Fibroblast of gingiva (primary cell): ENCODE measurements at regions not wholly inside any gene's neighbourhood (a gene's known extent, or its start where the extent isn't known, plus 50 kb on each side); places are given as distances from the start of the nearest gene placed in this dataset.

ENCODE experiments used
- DNase-seq: peaks from one replicate; pipeline ENCODE4 v3.0.0-alpha.2; 2011; ENCODE audit warnings: low read depth

DNA sequence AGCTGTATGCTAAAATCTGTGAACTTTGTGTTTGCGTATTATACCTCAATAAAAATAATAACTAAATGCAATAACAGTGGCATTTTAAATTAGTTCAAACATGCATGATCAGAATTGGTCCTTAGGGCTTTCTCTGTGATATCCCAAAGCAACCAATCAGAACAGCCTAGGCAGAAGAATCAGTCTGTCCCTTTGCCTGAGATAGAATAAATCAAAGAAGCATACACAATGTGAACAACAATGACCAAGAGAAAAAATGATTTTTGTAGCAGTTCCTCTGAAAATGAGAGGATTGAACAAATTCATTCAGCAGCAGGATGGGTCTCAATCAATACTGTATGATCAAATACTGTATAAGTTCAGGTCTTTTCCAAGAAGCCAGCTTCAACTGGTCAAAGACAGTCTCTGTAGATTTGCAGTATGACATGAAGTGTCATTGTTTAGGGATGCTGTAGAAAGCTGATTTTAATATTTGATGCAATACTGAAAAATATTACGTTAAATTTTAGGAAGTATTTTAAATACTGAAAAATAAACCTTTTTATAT lies 1071.6 kb downstream of the AGBL1 start:
- DNase-seq, result no peak

DNA sequence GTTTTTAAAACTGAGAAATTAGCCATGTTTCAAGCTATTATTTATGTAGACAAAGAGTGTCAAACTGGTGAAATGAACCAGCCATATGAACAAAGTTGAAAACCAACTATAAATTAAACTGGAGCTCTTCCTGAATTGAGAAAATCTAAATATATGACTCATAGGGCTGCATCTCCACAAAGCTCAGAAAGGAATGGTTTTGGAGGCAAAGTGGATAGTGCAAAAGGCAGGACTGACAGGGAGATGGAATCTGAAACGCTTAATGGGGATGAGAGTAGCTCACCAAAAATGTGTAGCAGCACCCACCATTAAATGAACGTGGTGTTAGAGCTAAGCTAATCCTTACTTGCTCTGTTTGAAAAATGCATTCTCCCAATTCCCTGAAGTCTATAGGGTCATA lies 1066.0 kb downstream of the AGBL1 start:
- DNase-seq, result no peak

DNA sequence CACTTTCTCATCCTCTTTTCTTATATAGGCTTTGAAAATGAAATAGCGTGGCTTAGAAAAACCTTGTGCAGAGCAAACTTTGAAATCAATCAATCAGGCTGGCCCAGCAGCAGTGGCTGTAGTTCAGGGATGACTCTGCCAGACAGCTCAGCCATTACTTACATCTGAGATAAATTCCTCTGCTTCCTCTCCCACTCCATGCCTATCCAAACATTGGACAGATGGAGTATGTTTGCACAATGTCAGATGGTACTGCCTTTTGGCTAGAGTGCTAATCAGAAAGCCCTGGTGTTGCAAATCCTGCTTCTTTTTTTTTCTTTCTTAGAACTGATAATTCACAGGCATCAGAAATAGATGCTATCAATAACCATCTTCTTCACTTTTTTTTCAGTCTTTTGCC lies 1065.1 kb downstream of the AGBL1 start:
- no peak for DNase-seq

DNA sequence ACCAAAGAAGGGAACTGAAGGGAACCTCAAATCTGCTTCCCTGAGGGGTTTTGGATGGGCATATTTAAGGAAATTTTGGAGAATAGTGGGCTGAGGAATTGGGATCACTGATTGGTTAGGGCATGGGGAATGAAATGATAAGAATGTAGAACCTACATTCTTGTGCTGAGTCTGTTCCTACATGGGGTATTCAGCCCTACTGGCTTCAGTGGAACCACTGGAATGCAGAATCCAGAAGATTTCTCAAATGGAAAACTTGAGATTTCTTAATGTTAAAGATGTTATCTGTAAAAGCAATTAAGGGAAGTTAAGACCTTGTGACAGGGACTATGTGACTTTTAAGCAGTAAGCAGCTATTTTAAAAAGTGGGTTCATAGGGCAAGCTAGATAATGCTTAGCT lies 1062.4 kb downstream of the AGBL1 start:
- no peak for DNase-seq

DNA sequence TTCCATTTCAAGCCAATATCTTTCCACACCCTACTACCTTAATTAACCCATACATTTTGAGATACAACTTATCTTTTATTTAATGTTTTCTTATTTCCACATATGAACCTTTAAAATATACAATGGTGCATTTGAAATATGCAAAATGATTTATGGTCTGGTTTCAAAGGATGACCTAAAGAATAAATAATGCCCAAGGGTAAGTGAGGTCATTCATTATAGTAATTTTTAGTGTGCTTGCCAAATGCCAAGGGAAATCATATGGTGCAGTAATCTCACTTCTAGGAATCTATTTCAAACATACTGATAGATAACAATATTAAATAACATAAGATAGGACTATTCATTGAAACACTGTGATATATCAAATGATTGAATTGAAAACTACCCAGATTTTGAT lies 1055.4 kb downstream of the AGBL1 start:
- DNase-seq, result no peak

DNA sequence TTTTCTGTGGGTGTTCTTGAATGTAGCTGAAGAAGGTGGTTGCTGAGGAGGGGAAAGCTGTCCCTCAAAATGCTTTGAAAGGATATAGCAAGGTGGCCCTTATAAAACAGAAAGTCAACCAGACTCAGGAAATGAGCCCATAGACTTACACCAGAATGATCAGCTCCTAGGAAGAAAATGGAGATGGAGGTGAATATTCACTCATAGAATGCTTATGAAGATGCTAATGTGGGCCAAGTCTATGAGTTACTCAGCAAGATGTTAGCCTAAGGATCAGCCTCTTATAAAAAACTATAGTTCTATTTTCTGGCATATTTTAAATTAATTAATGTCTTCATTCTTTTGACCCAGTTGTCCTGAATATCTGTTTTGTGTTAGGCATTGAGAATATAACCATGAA lies 1054.0 kb downstream of the AGBL1 start:
- DNase-seq, result no peak

DNA sequence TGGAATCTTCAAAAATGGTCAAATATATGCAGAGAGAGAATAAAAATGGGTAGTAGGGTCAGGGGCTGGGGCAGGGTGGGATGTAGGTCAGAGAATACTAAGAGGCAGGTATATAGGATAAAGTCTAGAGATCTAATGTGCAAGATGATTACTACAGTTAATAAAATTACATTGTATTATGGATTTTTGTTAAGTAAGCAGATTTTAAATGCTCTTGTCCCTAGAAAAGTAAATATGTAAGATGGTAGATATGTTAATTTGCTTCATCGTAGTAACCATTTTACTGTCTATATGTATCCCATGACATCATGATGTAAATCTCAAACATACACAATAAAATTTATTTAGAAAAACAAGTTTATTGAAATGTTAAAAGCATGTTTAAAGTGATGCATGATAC lies 1051.4 kb downstream of the AGBL1 start:
- no peak for DNase-seq

DNA sequence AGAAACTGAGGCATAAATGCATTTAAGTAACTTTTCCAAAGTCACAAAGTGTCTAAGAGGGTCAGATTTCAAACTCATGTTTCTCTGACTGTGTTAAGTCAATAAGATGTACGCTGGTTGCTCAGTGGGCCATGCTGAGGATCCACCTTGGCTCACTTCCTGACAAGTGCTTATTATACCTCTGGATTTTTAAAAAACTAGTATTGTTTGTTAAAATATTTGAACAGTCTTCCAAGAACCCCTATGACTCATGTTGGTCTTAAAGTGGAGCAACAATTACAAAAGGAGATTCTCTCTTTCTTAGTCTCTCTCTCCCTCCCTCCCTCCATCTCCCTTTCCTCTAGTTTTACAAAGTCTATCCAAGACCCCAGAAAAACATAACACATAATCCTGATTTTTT lies 1050.2 kb downstream of the AGBL1 start:
- DNase-seq, result no peak

DNA sequence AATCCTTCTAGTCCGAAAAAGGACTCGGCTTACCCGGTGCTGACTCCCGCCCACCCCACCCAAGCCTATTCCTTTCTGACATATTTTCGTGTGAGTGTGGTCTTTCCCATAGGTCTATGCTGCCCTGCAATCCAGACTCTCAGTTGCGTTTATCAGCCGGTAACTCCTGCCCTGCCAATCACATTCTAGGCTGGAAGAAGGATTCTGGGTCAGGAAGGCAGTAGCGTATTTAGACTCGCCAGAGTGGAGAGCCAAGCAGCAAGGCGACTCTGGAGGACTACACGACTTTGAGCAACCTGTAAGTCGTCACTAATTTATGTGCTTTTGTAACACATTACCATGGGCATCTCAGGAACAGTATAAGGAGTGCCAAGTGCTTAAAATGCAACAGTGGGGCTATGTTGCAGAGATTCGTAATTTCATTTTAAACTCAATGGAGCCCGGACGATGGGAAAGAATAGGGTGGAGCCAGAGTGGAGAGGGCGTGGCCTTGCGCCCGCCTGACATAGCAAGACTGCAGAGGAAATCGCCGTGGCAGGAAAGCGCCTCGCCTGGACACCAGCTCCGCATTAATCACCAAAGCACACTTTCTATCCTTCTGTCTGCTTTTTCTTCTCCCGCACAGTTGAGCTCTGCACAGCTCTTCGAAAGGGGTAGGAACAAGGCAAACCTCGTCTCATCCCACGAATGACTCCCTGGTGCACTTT lies 1044.2 kb downstream of the AGBL1 start:
- no peak for DNase-seq

DNA sequence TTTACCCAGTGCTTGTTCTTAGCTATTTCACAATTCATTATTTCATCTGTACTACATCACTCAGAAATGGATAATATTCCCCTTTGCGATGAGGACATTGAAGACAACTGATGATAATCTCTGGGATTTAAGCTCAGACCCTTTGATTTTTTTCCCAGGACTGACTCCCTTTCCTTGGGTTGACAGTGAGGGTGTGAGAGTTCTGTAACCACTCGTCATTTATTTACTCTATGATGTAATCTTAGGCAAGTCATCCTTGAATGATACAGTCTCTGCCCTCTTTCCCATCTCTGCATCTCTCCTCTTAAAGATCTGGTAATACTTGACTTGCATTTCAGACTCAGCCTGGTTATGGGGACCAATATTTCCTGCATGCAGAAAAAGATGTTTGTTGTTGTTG lies 1041.7 kb downstream of the AGBL1 start:
- DNase-seq, result no peak

DNA sequence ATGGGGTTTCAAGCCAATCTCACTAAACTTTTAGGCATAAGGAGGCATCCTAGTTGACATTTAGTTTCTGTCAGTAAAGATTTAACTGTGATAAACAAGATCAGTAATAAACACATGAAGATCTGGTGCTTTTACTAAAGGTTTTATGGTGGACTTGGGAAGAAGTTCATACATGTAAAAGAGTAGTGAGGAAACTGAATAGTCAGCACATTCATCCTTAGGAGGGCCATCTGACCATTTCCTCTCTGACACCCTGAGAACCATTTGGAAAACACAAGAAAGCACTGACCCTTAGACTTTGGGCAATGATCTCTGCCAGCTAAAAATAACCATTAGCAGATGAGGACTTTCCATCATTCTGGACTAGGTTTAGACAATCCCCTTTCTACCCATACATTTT lies 1040.9 kb downstream of the AGBL1 start:
- no peak for DNase-seq

DNA sequence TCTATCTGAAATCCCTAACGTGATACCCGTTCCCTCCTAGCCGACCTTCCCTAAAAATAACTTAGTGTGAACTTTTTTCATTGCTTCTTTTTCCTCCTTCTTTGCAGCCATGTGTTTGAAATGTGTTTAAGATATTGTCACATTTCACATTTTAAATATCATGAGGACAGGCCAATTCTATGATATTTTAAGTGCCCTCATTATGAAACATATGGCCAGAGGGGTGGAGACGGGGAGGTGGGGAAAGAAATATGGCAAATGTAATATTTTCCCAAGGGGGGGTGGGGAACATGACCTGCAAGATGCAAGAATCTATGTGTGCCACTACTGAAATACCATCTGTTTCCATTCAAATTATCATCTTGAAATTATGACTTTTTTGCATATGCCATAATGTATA lies 1039.2 kb downstream of the AGBL1 start:
- DNase-seq, result no peak

DNA sequence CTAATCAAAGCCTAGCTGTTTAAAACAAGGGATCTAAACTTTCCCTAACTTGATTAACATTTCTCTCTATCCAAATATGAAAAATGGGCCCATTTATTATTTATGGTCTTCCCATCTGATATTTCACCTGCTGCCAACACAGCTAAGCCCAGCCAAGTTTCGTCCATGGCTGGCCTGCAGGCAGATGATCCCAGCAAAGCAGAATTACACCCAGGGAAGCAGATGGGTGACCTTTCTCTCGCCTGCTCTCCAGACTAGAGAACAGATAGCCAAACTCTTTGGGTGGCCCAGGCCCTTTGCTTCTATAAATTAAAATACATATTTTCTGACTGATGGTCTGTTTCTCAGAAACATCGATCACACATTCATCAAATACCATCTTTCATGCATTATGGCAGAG lies 1038.8 kb downstream of the AGBL1 start:
- DNase-seq, result no peak

DNA sequence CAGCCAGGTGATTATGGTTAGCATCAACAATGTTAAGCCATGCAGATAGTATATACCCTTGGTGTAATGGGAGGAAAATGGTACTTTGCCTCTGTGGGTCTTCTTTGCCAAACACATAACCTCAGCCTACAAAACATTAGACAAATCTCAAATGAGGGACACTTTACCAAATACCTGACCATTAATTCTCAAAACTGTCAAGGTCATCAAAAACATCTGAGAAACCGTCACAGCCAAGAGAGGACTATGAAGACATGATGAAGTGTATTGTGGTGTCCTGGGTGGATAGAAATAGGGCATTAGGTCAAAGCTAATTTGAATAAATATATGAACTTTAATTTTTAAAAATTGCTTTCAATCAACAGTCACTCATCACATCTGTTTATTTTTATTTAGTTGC lies 1036.1 kb downstream of the AGBL1 start:
- DNase-seq, result no peak

DNA sequence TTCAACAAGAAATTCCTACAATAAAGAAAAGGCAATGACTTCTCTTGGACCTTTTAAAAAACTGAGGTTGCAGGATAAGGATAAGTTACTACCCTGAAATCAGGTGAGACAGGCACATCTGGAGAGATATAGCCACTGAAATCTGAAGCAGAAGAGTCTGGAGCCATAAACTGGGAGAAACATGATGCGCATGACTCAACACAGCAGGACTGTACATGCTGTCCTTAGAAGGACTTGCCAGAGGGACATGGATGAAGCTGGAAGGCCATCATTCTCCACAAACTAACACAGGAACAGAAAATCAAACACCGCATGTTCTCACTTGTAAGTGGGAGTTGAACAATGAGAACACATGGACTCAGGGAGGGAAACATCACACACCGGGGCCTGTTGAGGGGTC lies 1020.2 kb downstream of the AGBL1 start:
- no peak for DNase-seq

DNA sequence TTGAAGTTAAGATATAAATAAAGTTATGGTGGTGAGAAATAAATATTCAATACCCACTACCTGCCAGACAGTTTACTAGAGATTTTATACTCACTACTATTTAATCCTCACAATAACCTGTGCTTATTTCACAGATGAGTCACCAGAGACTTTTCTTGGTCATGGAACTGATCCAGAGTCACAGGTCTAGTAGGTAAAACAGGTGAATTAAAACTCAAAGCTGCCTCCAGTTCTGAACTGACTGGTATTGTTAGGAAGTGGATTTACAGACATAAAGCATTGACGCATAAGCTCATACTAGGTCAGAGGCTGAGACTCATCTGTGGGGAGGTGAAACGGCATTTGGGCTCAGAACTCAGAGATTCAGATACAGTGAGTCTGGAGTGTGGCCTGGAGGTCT lies 1009.9 kb downstream of the AGBL1 start:
- DNase-seq, result no peak

DNA sequence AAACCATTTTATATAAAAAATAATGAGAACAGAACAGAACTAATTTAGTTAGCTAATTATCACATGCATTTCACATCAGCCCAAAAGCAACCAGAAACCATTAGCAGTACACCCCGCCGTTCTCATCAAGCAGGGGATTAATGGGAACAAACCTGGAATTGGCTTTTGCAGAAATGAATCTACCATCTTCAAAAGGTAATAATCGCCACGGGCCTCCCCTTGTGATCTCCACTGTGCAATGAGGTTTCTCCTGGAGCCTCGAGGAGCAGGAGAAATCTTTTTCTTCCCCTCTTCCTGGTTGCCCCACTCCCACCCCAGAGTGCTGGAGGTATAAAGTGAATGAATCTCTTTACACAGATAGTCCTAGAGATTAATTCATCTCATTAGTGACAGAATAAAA lies 1003.5 kb downstream of the AGBL1 start:
- DNase-seq, result no peak

DNA sequence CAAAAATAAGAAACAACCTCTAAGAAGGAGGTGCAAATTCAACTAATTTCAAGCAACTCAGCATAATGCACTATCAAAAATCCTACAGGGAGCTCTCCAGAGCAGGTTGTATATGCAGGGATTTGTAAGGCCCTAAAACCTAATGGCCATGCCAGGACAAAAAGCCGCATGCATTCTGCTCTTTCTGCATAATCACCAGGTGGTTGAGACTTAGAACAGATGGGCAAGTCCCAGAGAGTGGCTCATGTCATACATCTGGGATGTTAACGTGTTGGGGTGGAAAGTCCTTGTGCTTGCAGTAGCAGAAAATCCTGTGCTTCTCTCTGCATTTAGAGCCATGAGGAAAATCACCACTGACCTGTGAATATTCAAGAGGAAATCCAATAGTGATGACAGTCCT lies 1002.9 kb downstream of the AGBL1 start:
- no peak for DNase-seq

DNA sequence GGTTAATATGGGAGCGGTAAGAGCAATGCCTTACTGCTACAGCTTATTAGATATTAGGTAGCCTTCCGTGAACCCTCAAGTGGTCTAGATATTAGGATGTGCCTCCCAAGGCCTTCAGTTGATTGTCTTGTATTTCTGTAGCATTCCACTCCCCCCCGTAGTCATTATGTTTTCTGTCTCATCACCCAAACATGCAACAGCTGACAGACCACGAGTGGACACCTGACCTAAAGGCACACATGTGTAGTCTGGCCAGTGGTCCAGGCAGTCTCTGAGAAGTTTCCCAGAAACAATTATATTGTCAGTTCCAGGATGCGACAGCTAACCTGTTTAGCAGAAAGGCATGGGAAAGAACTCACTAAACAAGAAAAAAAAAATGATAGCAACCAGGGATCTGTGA lies 1000.9 kb downstream of the AGBL1 start:
- DNase-seq, result no peak
